ENCODE measurements at regions not wholly inside any gene's neighbourhood (a gene's known extent, or its start where the extent isn't known, plus 50 kb on each side); places are given as distances from the start of the nearest gene placed in this dataset.

GRCh38 chr6:14950103-14950969 lies 295.5 kb upstream of the JARID2 start:
- no peak overlapping the region for H3K4me3 ChIP-seq (ENCODE audit: low read length)
- TF ChIP-seq CTCF (IDR thresholded peaks at IDR 0.05; ENCODE audit: insufficient read depth, low read depth, low read length, missing control alignments), result no peak
- DNase-seq (ENCODE audit: low read depth), result no peak

- no peak for DNase-seq (ENCODE audit: low read depth)
- TF ChIP-seq CTCF (IDR thresholded peaks at IDR 0.05; ENCODE audit: insufficient read depth, low read depth, low read length, missing control alignments), result no peak
- H3K4me3 ChIP-seq (ENCODE audit: low read length), result no peak overlapping the region
These were observed 294.9 kb upstream of the JARID2 start for GRCh38 chr6:14950970-14951276.

- no peak overlapping the region for H3K4me3 ChIP-seq (ENCODE audit: low read length)
- TF ChIP-seq CTCF (IDR thresholded peaks at IDR 0.05; ENCODE audit: insufficient read depth, low read depth, low read length, missing control alignments), result no peak
- no peak for DNase-seq (ENCODE audit: low read depth)
These were observed 294.2 kb upstream of the JARID2 start for GRCh38 chr6:14951704-14952103.

GRCh38 chr6:14953836-14954235 lies 292.0 kb upstream of the JARID2 start:
- no peak for TF ChIP-seq CTCF (IDR thresholded peaks at IDR 0.05; ENCODE audit: insufficient read depth, low read depth, low read length, missing control alignments)
- DNase-seq (ENCODE audit: low read depth), result no peak
- no peak overlapping the region for H3K4me3 ChIP-seq (ENCODE audit: low read length)

GRCh38 chr6:14957355-14958059 lies 288.4 kb upstream of the JARID2 start:
- no peak for DNase-seq (ENCODE audit: low read depth)
- no peak overlapping the region for H3K4me3 ChIP-seq (ENCODE audit: low read length)
- TF ChIP-seq CTCF (IDR thresholded peaks at IDR 0.05; ENCODE audit: insufficient read depth, low read depth, low read length, missing control alignments), result no peak

GRCh38 chr6:14959324-14959885 lies 286.5 kb upstream of the JARID2 start:
- no peak for TF ChIP-seq CTCF (IDR thresholded peaks at IDR 0.05; ENCODE audit: insufficient read depth, low read depth, low read length, missing control alignments)
- no peak overlapping the region for H3K4me3 ChIP-seq (ENCODE audit: low read length)
- no peak for DNase-seq (ENCODE audit: low read depth)
